K562 (cell line): ENCODE measurements at regions not wholly inside any gene's neighbourhood (a gene's known extent, or its start where the extent isn't known, plus 50 kb on each side); places are given as distances from the start of the nearest gene placed in this dataset.

Experiments
- ATAC-seq: fragments of 200-7000 bp; cut with Tn5 transposase; 3 replicates; pipeline ENCODE4 v1.9.1; 2020; ENCODE audit warnings: moderate library complexity
- BruUV-seq: library from RNA; stranded (reverse); fragments of 400-500 nt; replicated peaks from 2 replicates; lab custom pipeline; 2021; lab: Mats Ljungman, UMichigan
- CTCF ChIA-PET: fragments of 300-600 bp; formaldehyde crosslinking; extraction: SDS; loops from one replicate; lab custom pipeline; 2021; ENCODE audit warnings: low intra/inter-chr PET ratio; lab: Yijun Ruan, JAX
- POLR2A ChIA-PET: fragments of 300-600, 350-650 bp; sonication (Branson Sonifier 250); formaldehyde crosslinking; extraction: SDS; loops from one replicate; lab custom pipeline; 2021; ENCODE audit warnings: antibody characterized with exemption, inconsistent platforms; lab: Yijun Ruan, JAX
- DNase-seq, 4 experiments: peaks; one replicate each; pipeline versions ENCODE4 v3.0.0 to v3.0.0-alpha.2; 2011 to 2018; ENCODE audit warnings: low spot score in 3 of 4, mixed read lengths in 3 of 4; ENCODE audit errors: extremely low read depth in 1 of 4
- FAIRE-seq: peaks from 2 replicates; lab custom pipeline; 2011; peaks lifted over from hg19 to GRCh38; lab: Jason Lieb, UNC
- H2AFZ ChIP-seq: 2 replicates; pipeline ENCODE4 v1.6.0; 2011; ENCODE audit warnings: low read depth, low read length, control low read depth, inconsistent platforms
- H3K27ac ChIP-seq: fragments of 200-600 bp; 3 replicates; pipeline ENCODE4 v1.8.0; 2011; ENCODE audit warnings: low read depth, mild to moderate bottlenecking, control low read depth, inconsistent platforms, low read length, moderate library complexity, mixed read lengths; ENCODE audit errors: extremely low read depth
- H3K27me3 ChIP-seq, 2 experiments: fragments of 300-600 bp in 1 of 2; 2 replicates in 1 of 2; 3 replicates in 1 of 2; pipeline versions ENCODE4 v1.6.0 to v1.8.0; 2011; ENCODE audit warnings: inconsistent platforms in 2 of 2, low read length in 2 of 2, mild to moderate bottlenecking in 1 of 2, mixed read lengths in 1 of 2, moderate library complexity in 1 of 2; ENCODE audit not compliant: control insufficient read depth in 2 of 2, insufficient read depth in 2 of 2
- H3K36me3 ChIP-seq: fragments of 300-600 bp; 3 replicates; pipeline ENCODE4 v1.8.0; 2011; ENCODE audit warnings: mild to moderate bottlenecking, low read length, inconsistent platforms; ENCODE audit not compliant: control insufficient read depth, insufficient read depth
- H3K4me1 ChIP-seq, 2 experiments: fragments of 200-600 bp in 1 of 2; replicated peaks in 1 of 2; 2 replicates in 1 of 2; 3 replicates in 1 of 2; pipeline versions ENCODE4 v1.5.1 to v1.8.0; 2011; ENCODE audit warnings: inconsistent platforms in 2 of 2, low read length in 2 of 2, mild to moderate bottlenecking in 1 of 2, mixed read lengths in 1 of 2, moderate library complexity in 1 of 2; ENCODE audit not compliant: control insufficient read depth in 2 of 2, insufficient read depth in 2 of 2
- H3K4me2 ChIP-seq: 2 replicates; pipeline ENCODE4 v1.6.1; 2011; ENCODE audit warnings: low read length, control low read depth, inconsistent platforms, mixed read lengths; ENCODE audit not compliant: insufficient read depth
- H3K4me3 ChIP-seq: fragments of 200-600 bp; sonication (generic), shearing (Covaris generic); 2 replicates; pipeline ENCODE4 v1.5.1; 2016; ENCODE audit warnings: control low read depth, inconsistent platforms
- H3K79me2 ChIP-seq: fragments of 200-600 bp; 3 replicates; pipeline ENCODE4 v1.8.0; 2011; ENCODE audit warnings: low read length, inconsistent platforms; ENCODE audit not compliant: control insufficient read depth, insufficient read depth
- H3K9ac ChIP-seq, 2 experiments: 2 replicates each; pipeline versions ENCODE4 v1.6.0 to v1.6.1; 2011; ENCODE audit warnings: low read depth in 2 of 2, low read length in 2 of 2, control low read depth in 1 of 2, inconsistent platforms in 1 of 2, mild to moderate bottlenecking in 1 of 2, mixed read lengths in 1 of 2; ENCODE audit not compliant: insufficient read depth in 1 of 2
- H3K9me1 ChIP-seq: one replicate; pipeline ENCODE4 v1.6.0; 2011; ENCODE audit warnings: inconsistent platforms, mild to moderate bottlenecking, low read length, moderate library complexity; ENCODE audit not compliant: control insufficient read depth, insufficient read depth
- H3K9me3 ChIP-seq: replicated peaks from 2 replicates; pipeline ENCODE4 v1.5.1; 2011; ENCODE audit warnings: low read depth, low read length, inconsistent platforms; ENCODE audit not compliant: control insufficient read depth, insufficient read depth
- H4K20me1 ChIP-seq: replicated peaks from 2 replicates; pipeline ENCODE4 v1.6.1; 2011; ENCODE audit warnings: low read length, inconsistent platforms, mixed read lengths; ENCODE audit not compliant: control insufficient read depth, insufficient read depth
- ARID1B ChIP-seq: fragments of 450-650 bp; IDR thresholded peaks from 2 replicates; pipeline ENCODE4 v1.6.1; 2016; ENCODE audit warnings: antibody characterized with exemption, mild to moderate bottlenecking, inconsistent platforms
- DIDO1 ChIP-seq: fragments of 450-650 bp; IDR thresholded peaks from 2 replicates; pipeline ENCODE4 v1.6.1; 2016; ENCODE audit warnings: low read depth, missing biosample characterization, missing genetic modification characterization
- ETV5 ChIP-seq: sonication (generic); formaldehyde crosslinking; IDR thresholded peaks from 2 replicates; pipeline ENCODE4 v1.4.0; 2020; ENCODE audit warnings: low read depth, mild to moderate bottlenecking, missing genetic modification reagents
- HEY1 ChIP-seq: fragments of 250-450 bp; sonication (Bioruptor Pico); IDR thresholded peaks from 2 replicates; pipeline ENCODE4 v1.5.0; 2020; ENCODE audit warnings: mild to moderate bottlenecking, moderate library complexity, borderline replicate concordance
- MCM7 ChIP-seq, 2 experiments: fragments of 450-650 bp; IDR thresholded peaks; 2 replicates each; pipeline ENCODE4 v1.6.1; 2016 to 2018
- MNT ChIP-seq, 2 experiments: fragments of 450-650 bp; conservative IDR thresholded peaks; 2 replicates each; pipeline ENCODE4 v1.6.1; 2017; ENCODE audit warnings: mild to moderate bottlenecking in 2 of 2, moderate library complexity in 2 of 2
- POLR2A ChIP-seq: fragments of 450-650 bp; conservative IDR thresholded peaks from 2 replicates; pipeline ENCODE4 v1.6.1; 2016
- SLC30A9 ChIP-seq: fragments of 250-450 bp; sonication (Bioruptor Pico); IDR thresholded peaks from 2 replicates; pipeline ENCODE4 v1.8.0; 2022; ENCODE audit warnings: mild to moderate bottlenecking, moderate library complexity
- SMAD3 ChIP-seq: fragments of 450-650 bp; formaldehyde crosslinking; conservative IDR thresholded peaks from 2 replicates; pipeline ENCODE4 v1.4.0; 2020; ENCODE audit warnings: mild to moderate bottlenecking
- SMARCB1 ChIP-seq: IDR thresholded peaks from 2 replicates; pipeline ENCODE4 v1.6.1; 2011; ENCODE audit warnings: improper control_type of control experiment, low read depth; ENCODE audit not compliant: insufficient read length
- TARDBP ChIP-seq: fragments of 450-650 bp; IDR thresholded peaks from 2 replicates; pipeline ENCODE4 v1.6.1; 2016
- TCFL5 ChIP-seq: fragments of 250-450 bp; sonication (Bioruptor Pico); conservative IDR thresholded peaks from 2 replicates; pipeline ENCODE4 v1.6.1; 2021; ENCODE audit warnings: mild to moderate bottlenecking, moderate library complexity, matching md5 sums
- XRCC4 ChIP-seq: IDR thresholded peaks from one replicate; pipeline ENCODE4 v1.6.1; 2011; ENCODE audit not compliant: insufficient read depth, insufficient read length; ENCODE audit errors: extremely low read depth
- ZNF384 ChIP-seq: IDR thresholded peaks from 2 replicates; pipeline ENCODE4 v1.6.1; 2012; ENCODE audit warnings: low read depth, low read length, improper control_type of control experiment
- ZNF717 ChIP-seq: fragments of 250-450 bp; sonication (Bioruptor Pico); IDR thresholded peaks from 2 replicates; pipeline ENCODE4 v1.5.0; 2021
- WGBS: fragments of 100-300 bp; shearing (Covaris generic); methylation state at CpG from one replicate; pipeline ENCODE4 v1.1.6; 2016; ENCODE audit warnings: low coverage, mixed read lengths; ENCODE audit not compliant: insufficient coverage; ENCODE audit errors: missing lambda C conversion rate; 5-methylcytosine and 5-hydroxymethylcytosine counted together
- in situ Hi-C: fragments of 300-500 bp; cut with MboI; formaldehyde crosslinking; loops from 4 replicates; pipeline ENCODE4 v1.15.0; 2018; ENCODE audit warnings: inconsistent platforms, mixed read lengths
- intact Hi-C: fragments of 100-400 bp; cut with micrococcal nuclease; formaldehyde crosslinking; loops from 2 replicates; pipeline ENCODE4 v1.14.2; 2022
- TF ChIP-seq, protein P1 (sequence below): fragments of 450-650 bp; IDR thresholded peaks from one replicate; pipeline ENCODE4 v1.6.1; 2018; ENCODE audit warnings: mild to moderate bottlenecking, moderate library complexity; ENCODE audit not compliant: partially characterized antibody

DNA sequence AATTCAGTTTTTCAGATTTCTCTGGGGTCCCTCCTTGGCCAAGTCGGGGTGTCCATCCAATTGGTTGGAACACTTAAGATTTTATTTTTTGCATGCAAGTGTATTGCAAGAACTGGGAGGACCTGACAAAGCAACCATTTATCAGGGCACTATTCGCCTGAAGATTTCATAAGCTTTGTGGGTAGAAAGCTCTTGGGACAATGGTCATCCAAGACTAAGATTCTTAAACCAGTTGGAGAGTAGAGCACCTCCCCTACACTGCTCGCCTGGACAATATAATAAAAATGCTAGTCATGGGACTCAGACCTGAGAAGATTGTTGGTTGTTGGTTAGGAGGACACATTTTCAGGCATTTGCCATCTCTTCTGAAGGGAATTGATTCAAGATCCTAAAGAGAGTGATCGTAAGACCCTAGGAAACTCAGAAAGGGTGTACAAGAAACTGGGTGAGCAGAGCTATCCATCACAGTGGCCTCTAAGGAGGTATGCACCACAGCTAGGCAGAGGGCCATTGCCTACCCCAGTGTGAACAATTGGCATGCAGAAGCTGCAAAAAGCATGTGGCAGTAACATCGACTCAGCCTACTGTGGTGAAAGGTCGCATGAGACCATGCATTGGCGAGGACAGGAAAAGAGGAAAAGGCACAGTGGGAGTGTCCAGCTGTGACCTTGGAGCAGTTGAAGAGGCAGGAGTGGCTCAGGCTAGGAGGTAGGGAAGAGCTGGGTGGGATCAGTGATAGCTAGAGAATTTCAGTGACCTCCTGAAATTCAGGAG, 1235.3 kb upstream of the AUTS2 start:
- intact Hi-C loops = no loop called here

More for the DNA sequence above, 1235.3 kb upstream of the AUTS2 start:
- Histone ChIP-seq H2AFZ (no peak overlapping the region), H3K4me3 (no peak overlapping the region), H3K9me1 (no peaks in the 10 kb centered on the region), H3K79me2 (no peaks in the 10 kb centered on the region), H3K4me2 (no peak overlapping the region), H3K9me3 (no peaks in the 10 kb centered on the region), H3K27me3 (no peaks in the 10 kb centered on the region), H3K27ac (no peak overlapping the region), H3K36me3 (no peaks in the 10 kb centered on the region), H3K4me1 (no peaks in the 10 kb centered on the region), H4K20me1 (no peaks in the 10 kb centered on the region; the same call in 1 of the 2 replicates), H3K9ac (no peak overlapping the region)
- CTCF ChIA-PET = no interaction called here
- no TSS peak for BruUV-seq
- ATAC-seq (no peak), DNase-seq (no peak), FAIRE-seq (no peak)
- in situ Hi-C loops = no loop called here
- under 1% methylated on average over 7 of the region's 7 CpGs for WGBS
- POLR2A ChIA-PET = interaction anchor here (0.9 kb wide), 1 partner anchor 40 kb away, joined by 3 read pairs; no protein-coding TSS in a partner anchor
- TF ChIP-seq SMAD3 (CRISPR knock-in tag) = no peak
- no peak for TF ChIP-seq ZNF384
- TF ChIP-seq ARID1B = no peak
- no peak for TF ChIP-seq POLR2A
- no peak for TF ChIP-seq XRCC4
- TF ChIP-seq HEY1 (CRISPR knock-in tag) = no peak
- no peak for TF ChIP-seq SMARCB1
- no peak for TF ChIP-seq SLC30A9 (CRISPR knock-in tag)
- TF ChIP-seq, protein P1, sequence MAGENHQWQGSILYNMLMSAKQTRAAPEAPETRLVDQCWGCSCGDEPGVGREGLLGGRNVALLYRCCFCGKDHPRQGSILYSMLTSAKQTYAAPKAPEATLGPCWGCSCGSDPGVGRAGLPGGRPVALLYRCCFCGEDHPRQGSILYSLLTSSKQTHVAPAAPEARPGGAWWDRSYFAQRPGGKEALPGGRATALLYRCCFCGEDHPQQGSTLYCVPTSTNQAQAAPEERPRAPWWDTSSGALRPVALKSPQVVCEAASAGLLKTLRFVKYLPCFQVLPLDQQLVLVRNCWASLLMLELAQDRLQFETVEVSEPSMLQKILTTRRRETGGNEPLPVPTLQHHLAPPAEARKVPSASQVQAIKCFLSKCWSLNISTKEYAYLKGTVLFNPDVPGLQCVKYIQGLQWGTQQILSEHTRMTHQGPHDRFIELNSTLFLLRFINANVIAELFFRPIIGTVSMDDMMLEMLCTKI = no peak
- no peak for TF ChIP-seq MNT (conservative IDR thresholded peaks at IDR 0.05)
- TF ChIP-seq MCM7 (IDR thresholded peaks at IDR 0.05) = no peak
- TF ChIP-seq ZNF717 (CRISPR knock-in tag) = no peak
- no peak for TF ChIP-seq TCFL5
- no peak for TF ChIP-seq ETV5 (CRISPR knock-in tag)
- no peak for TF ChIP-seq DIDO1 (tag)
- no peak for TF ChIP-seq TARDBP
